ENCODE measurements at regions not wholly inside any gene's neighbourhood (a gene's known extent, or its start where the extent isn't known, plus 50 kb on each side); places are given as distances from the start of the nearest gene placed in this dataset.

DNA sequence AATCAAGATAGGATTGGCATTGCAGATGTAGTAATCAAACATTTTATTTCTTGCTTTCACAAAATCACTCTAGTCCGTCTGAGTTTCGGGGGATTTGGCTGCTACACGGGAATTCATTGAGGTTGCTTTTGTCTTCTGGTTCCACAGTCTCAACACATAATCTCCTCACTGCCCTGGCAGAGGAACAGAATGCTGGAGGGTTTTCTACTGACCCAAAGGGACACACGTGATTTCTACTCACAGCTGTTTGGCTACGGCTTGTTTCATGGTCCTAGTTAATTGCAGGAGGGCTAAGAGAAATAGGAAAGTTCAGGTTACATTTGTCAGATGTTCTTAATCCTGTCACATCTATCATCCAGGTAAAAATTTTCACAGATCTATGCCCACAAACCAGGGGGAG, 1811.6 kb downstream of the ARAP2 start:
- TF ChIP-seq, protein P1, sequence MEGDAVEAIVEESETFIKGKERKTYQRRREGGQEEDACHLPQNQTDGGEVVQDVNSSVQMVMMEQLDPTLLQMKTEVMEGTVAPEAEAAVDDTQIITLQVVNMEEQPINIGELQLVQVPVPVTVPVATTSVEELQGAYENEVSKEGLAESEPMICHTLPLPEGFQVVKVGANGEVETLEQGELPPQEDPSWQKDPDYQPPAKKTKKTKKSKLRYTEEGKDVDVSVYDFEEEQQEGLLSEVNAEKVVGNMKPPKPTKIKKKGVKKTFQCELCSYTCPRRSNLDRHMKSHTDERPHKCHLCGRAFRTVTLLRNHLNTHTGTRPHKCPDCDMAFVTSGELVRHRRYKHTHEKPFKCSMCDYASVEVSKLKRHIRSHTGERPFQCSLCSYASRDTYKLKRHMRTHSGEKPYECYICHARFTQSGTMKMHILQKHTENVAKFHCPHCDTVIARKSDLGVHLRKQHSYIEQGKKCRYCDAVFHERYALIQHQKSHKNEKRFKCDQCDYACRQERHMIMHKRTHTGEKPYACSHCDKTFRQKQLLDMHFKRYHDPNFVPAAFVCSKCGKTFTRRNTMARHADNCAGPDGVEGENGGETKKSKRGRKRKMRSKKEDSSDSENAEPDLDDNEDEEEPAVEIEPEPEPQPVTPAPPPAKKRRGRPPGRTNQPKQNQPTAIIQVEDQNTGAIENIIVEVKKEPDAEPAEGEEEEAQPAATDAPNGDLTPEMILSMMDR (IDR thresholded peaks at IDR 0.05), result no peak
- no peak for TF ChIP-seq POLR2A (IDR thresholded peaks at IDR 0.05)

Data from adrenal gland (tissue), 5 donors.